ENCODE measurements at regions not wholly inside any gene's neighbourhood (a gene's known extent, or its start where the extent isn't known, plus 50 kb on each side); places are given as distances from the start of the nearest gene placed in this dataset.

DNA sequence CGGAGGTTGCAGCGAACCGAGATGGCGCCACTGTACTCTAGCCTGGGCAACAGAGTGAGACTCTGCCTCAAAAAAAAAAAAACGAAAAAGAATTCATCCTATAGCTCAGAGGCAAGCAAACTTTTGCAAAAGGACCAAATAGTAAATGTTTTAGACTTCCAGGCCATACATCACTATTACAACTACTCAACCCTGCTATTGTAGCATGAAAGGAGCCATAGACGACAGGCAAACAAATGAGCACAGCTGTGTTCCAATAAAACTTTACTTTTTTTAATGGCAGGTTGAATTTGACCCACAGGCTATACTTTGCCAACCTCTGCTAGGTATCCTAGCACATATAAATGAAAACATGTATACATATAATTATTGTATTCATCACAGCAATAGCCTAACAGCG, 58.9 kb upstream of the SLC30A5 start:
- no peak overlapping the region for H3K4me3 ChIP-seq (ENCODE audit: low read depth in 2 of 2, low read length in 1 of 2)
- H2AFZ ChIP-seq (ENCODE audit: low read depth) = no peak overlapping the region
- H3K4me2 ChIP-seq = no peak overlapping the region
- 79% methylated on average over 7 of the region's 7 CpGs for WGBS (ENCODE audit: low lambda C conversion rate)
- TF ChIP-seq FOXJ3 (CRISPR knock-in tag; IDR thresholded peaks at IDR 0.05) = no peak
- no peaks in the 10 kb centered on the region for H3K9me2 ChIP-seq
- no peak for DNase-seq
- ChIA-PET CTCF (interaction anchor here (0.9 to 14.0 kb wide), 7 partner anchors 9 to 300 kb away, joined by 3 to 262 read pairs (median 6); partner anchors contain the start of gene SLC30A5), POLR2A (interaction anchor here (0.9 to 1.0 kb wide), 2 partner anchors 12 to 749 kb away, joined by 3 read pairs; no protein-coding TSS in a partner anchor)
- peak overlapping the region in 1 of 2 experiments; percentile 93; a peak in 2 of 4 replicates for H3K27ac ChIP-seq (ENCODE audit: low read depth in 2 of 2, low read length in 1 of 2)
- H3F3A ChIP-seq (replicated peaks; ENCODE audit: insufficient read depth) = no peaks in the 10 kb centered on the region
- no peaks in the 10 kb centered on the region for H4K20me1 ChIP-seq (ENCODE audit: insufficient read depth)
- H3K4me1 ChIP-seq (ENCODE audit: control insufficient read depth in 1 of 2, insufficient read depth in 2 of 2, low read depth in 1 of 2, low read length in 1 of 2) = peaks cover 0 to 22% of the 10 kb centered on the region in 2 experiments; a peak in 2 of 4 replicates
- no peaks in the 10 kb centered on the region; the same call in 1 of the 2 replicates for H3K27me3 ChIP-seq (ENCODE audit: insufficient read depth)
- H3K79me2 ChIP-seq (ENCODE audit: insufficient read depth) = no peaks in the 10 kb centered on the region
- H3K9ac ChIP-seq = no peak overlapping the region
- no peaks in the 10 kb centered on the region for H3K9me3 ChIP-seq
- no peaks in the 10 kb centered on the region for H3K36me3 ChIP-seq (replicated peaks in 1 of 2; ENCODE audit: control insufficient read depth in 1 of 2, insufficient read depth in 2 of 2, low read length in 1 of 2)

DNA sequence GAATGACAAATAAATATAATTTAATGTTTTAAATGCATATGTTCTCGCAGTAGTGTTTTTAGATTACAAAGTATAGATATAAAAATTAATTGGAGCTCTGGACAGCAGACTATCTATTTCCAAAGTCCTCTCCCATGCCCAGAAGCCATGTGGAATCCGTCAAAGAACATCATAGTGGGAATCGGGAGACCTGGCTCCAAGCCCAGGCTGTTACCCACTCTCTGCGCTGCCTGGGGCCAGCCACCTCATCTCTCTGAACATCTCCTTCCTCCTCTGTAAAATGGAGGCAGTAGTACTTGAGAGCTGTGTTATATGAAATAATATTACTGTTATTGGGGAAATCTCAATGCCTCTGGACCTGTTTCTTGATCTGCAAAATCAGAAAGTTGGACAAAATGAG, 58.1 kb upstream of the SLC30A5 start:
- no peaks in the 10 kb centered on the region for H3K36me3 ChIP-seq (replicated peaks in 1 of 2; ENCODE audit: control insufficient read depth in 1 of 2, insufficient read depth in 2 of 2, low read length in 1 of 2)
- H3K4me2 ChIP-seq = no peak overlapping the region
- ChIA-PET CTCF (interaction anchor here (0.6 to 3.1 kb wide), 9 partner anchors 8 to 1790 kb away, joined by 3 to 37 read pairs (median 4); partner anchors contain the start of gene SLC30A5), POLR2A (interaction anchor here (0.9 to 1.0 kb wide), 2 partner anchors 12 to 749 kb away, joined by 3 read pairs; no protein-coding TSS in a partner anchor)
- no peaks in the 10 kb centered on the region for H3K9me2 ChIP-seq
- H3K27ac ChIP-seq (ENCODE audit: low read depth in 2 of 2, low read length in 1 of 2) = peak overlapping the region in 1 of 2 experiments; percentile 93; a peak in 2 of 4 replicates
- H3K9me3 ChIP-seq = no peaks in the 10 kb centered on the region
- H3F3A ChIP-seq (replicated peaks; ENCODE audit: insufficient read depth) = no peaks in the 10 kb centered on the region
- H3K4me1 ChIP-seq (ENCODE audit: control insufficient read depth in 1 of 2, insufficient read depth in 2 of 2, low read depth in 1 of 2, low read length in 1 of 2) = peaks cover 0 to 16% of the 10 kb centered on the region in 2 experiments; a peak in 2 of 4 replicates
- no peak overlapping the region for H3K4me3 ChIP-seq (ENCODE audit: low read depth in 2 of 2, low read length in 1 of 2)
- H3K79me2 ChIP-seq (ENCODE audit: insufficient read depth) = no peaks in the 10 kb centered on the region
- 0 out of 2 replicates have a peak overlapping the region, but pooled peaks have one; percentile 13 for H2AFZ ChIP-seq (ENCODE audit: low read depth)
- peak; percentile 79 for DNase-seq
- no peaks in the 10 kb centered on the region for H4K20me1 ChIP-seq (ENCODE audit: insufficient read depth)
- H3K9ac ChIP-seq = no peak overlapping the region
- no peaks in the 10 kb centered on the region; the same call in 1 of the 2 replicates for H3K27me3 ChIP-seq (ENCODE audit: insufficient read depth)
- WGBS (ENCODE audit: low lambda C conversion rate) = 17% methylated on average over 4 of the region's 4 CpGs
- TF ChIP-seq TEAD4 (IDR thresholded peaks at IDR 0.05; ENCODE audit: borderline replicate concordance, insufficient read depth) (no peak), ELF1 (IDR thresholded peaks at IDR 0.05) (no peak), NFIC (IDR thresholded peaks at IDR 0.05; ENCODE audit: borderline replicate concordance) (peak; percentile 67), TCF12 (IDR thresholded peaks at IDR 0.05) (peak; percentile 75), RXRA (IDR thresholded peaks at IDR 0.05; ENCODE audit: borderline replicate concordance, low read depth) (no peak), CHD2 (IDR thresholded peaks at IDR 0.05; ENCODE audit: low read length, partially characterized antibody) (peak; percentile 82), EZH2phosphoT487 (IDR thresholded peaks at IDR 0.05; ENCODE audit: borderline replicate concordance, low read depth) (no peak), RAD21 (IDR thresholded peaks at IDR 0.05; ENCODE audit: low read length) (no peak; the same call in 1 of the 2 replicates), FOSL2 (IDR thresholded peaks at IDR 0.05; ENCODE audit: borderline replicate concordance, low read depth) (no peak), YY1 (IDR thresholded peaks at IDR 0.05; ENCODE audit: low read depth) (no peak), SIN3A (IDR thresholded peaks at IDR 0.05; ENCODE audit: borderline replicate concordance, low read depth, low read length) (no peak), TAF1 (IDR thresholded peaks at IDR 0.05; ENCODE audit: borderline replicate concordance, low read depth, low read length) (no peak), FOXM1 (IDR thresholded peaks at IDR 0.05; ENCODE audit: low read depth) (no peak), JUND (IDR thresholded peaks at IDR 0.05) (no peak; the same call in 1 of the 2 replicates), SMC3 (IDR thresholded peaks at IDR 0.05; ENCODE audit: low read depth, low read length) (no peak), NRF1 (IDR thresholded peaks at IDR 0.05; ENCODE audit: low read depth, low read length) (no peak), MEF2A (IDR thresholded peaks at IDR 0.05; ENCODE audit: borderline replicate concordance, low read depth) (no peak), GABPA (IDR thresholded peaks at IDR 0.05; ENCODE audit: low read depth) (no peak), MXI1 (IDR thresholded peaks at IDR 0.05; ENCODE audit: low read depth, low read length) (peak; percentile 70), RFX5 (IDR thresholded peaks at IDR 0.05; ENCODE audit: low read length) (peak; percentile 7; the same call in 1 of the 2 replicates), POLR2AphosphoS5 (IDR thresholded peaks at IDR 0.05; ENCODE audit: low read depth, low read length) (0 out of 2 replicates have a peak, but pooled peaks have one; percentile 40), GATA2 (CRISPR knock-in tag; IDR thresholded peaks at IDR 0.05) (peak; percentile 87)
- TF ChIP-seq, protein P1, sequence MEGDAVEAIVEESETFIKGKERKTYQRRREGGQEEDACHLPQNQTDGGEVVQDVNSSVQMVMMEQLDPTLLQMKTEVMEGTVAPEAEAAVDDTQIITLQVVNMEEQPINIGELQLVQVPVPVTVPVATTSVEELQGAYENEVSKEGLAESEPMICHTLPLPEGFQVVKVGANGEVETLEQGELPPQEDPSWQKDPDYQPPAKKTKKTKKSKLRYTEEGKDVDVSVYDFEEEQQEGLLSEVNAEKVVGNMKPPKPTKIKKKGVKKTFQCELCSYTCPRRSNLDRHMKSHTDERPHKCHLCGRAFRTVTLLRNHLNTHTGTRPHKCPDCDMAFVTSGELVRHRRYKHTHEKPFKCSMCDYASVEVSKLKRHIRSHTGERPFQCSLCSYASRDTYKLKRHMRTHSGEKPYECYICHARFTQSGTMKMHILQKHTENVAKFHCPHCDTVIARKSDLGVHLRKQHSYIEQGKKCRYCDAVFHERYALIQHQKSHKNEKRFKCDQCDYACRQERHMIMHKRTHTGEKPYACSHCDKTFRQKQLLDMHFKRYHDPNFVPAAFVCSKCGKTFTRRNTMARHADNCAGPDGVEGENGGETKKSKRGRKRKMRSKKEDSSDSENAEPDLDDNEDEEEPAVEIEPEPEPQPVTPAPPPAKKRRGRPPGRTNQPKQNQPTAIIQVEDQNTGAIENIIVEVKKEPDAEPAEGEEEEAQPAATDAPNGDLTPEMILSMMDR (IDR thresholded peaks at IDR 0.05) = no peak
- TF ChIP-seq, protein P2, sequence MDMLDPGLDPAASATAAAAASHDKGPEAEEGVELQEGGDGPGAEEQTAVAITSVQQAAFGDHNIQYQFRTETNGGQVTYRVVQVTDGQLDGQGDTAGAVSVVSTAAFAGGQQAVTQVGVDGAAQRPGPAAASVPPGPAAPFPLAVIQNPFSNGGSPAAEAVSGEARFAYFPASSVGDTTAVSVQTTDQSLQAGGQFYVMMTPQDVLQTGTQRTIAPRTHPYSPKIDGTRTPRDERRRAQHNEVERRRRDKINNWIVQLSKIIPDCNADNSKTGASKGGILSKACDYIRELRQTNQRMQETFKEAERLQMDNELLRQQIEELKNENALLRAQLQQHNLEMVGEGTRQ (IDR thresholded peaks at IDR 0.05; ENCODE audit: borderline replicate concordance, low read depth, low read length) = no peak
- TF ChIP-seq, protein P3, sequence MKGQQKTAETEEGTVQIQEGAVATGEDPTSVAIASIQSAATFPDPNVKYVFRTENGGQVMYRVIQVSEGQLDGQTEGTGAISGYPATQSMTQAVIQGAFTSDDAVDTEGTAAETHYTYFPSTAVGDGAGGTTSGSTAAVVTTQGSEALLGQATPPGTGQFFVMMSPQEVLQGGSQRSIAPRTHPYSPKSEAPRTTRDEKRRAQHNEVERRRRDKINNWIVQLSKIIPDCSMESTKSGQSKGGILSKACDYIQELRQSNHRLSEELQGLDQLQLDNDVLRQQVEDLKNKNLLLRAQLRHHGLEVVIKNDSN (IDR thresholded peaks at IDR 0.05; ENCODE audit: borderline replicate concordance, low read depth) = no peak
